GM23338 (cell line): ENCODE measurements at regions not wholly inside any gene's neighbourhood (a gene's known extent, or its start where the extent isn't known, plus 50 kb on each side); places are given as distances from the start of the nearest gene placed in this dataset.

Source experiments
- ATAC-seq: fragments of 200-7000 bp; cut with Tn5 transposase; 3 replicates; pipeline ENCODE4 v1.9.1; 2020
- DNase-seq: peaks from one replicate; pipeline ENCODE4 v3.0.0-alpha.2; 2015; ENCODE audit warnings: low spot score
- H2AFZ ChIP-seq: fragments of 200-600 bp; sonication (generic); 2 replicates; pipeline ENCODE4 v1.8.0; 2016; ENCODE audit warnings: antibody characterized with exemption, mild to moderate bottlenecking, moderate library complexity
- H3F3A ChIP-seq: fragments of 200-600 bp; sonication (generic); replicated peaks from 2 replicates; pipeline ENCODE4 v1.8.0; 2017; ENCODE audit warnings: antibody characterized with exemption, mixed run types, low read depth
- H3K27ac ChIP-seq: fragments of 200-600 bp; sonication (generic); 2 replicates; pipeline ENCODE4 v1.6.1; 2016; ENCODE audit warnings: low read depth
- H3K27me3 ChIP-seq: fragments of 200-600 bp; sonication (generic); 2 replicates; pipeline ENCODE4 v1.8.0; 2016; ENCODE audit warnings: mild to moderate bottlenecking, mixed run types, moderate library complexity; ENCODE audit not compliant: insufficient read depth
- H3K36me3 ChIP-seq: fragments of 200-600 bp; sonication (generic); 2 replicates; pipeline ENCODE4 v1.8.0; 2016; ENCODE audit warnings: mild to moderate bottlenecking; ENCODE audit not compliant: insufficient read depth
- H3K4me1 ChIP-seq: fragments of 200-600 bp; sonication (generic); 2 replicates; pipeline ENCODE4 v1.8.0; 2016; ENCODE audit warnings: mild to moderate bottlenecking, moderate library complexity; ENCODE audit not compliant: insufficient read depth
- H3K4me2 ChIP-seq: fragments of 200-600 bp; sonication (generic); 2 replicates; pipeline ENCODE4 v1.7.1; 2017; ENCODE audit warnings: mixed run types
- H3K4me3 ChIP-seq: fragments of 200-600 bp; sonication (generic); 2 replicates; pipeline ENCODE4 v1.6.1; 2016; ENCODE audit warnings: mixed run types
- H3K79me2 ChIP-seq: fragments of 200-600 bp; sonication (generic); replicated peaks from 2 replicates; pipeline ENCODE4 v1.8.0; 2017; ENCODE audit warnings: mild to moderate bottlenecking; ENCODE audit not compliant: insufficient read depth
- H3K9me2 ChIP-seq: fragments of 200-600 bp; sonication (generic); 2 replicates; pipeline ENCODE4 v1.8.0; 2017; ENCODE audit not compliant: insufficient read depth
- H4K20me1 ChIP-seq: fragments of 200-600 bp; sonication (generic); replicated peaks from 2 replicates; pipeline ENCODE4 v1.8.0; 2017; ENCODE audit warnings: mild to moderate bottlenecking; ENCODE audit not compliant: insufficient read depth
- H3K27ac Mint-ChIP-seq: 2 replicates; pipeline ENCODE4 v1.8.0; 2020; ENCODE audit warnings: inconsistent platforms, mild to moderate bottlenecking, moderate library complexity, mixed read lengths
- H3K27me3 Mint-ChIP-seq: 3 replicates; pipeline ENCODE4 v1.8.0; 2022; ENCODE audit warnings: low read depth, mild to moderate bottlenecking, moderate library complexity, mixed read lengths, inconsistent platforms; ENCODE audit not compliant: insufficient read depth, poor library complexity
- H3K36me3 Mint-ChIP-seq: 3 replicates; pipeline ENCODE4 v1.8.0; 2021; ENCODE audit warnings: low read depth, mild to moderate bottlenecking, inconsistent platforms, moderate library complexity, mixed read lengths
- H3K4me1 Mint-ChIP-seq: 3 replicates; pipeline ENCODE4 v1.8.0; 2020; ENCODE audit warnings: mild to moderate bottlenecking, inconsistent platforms, mixed read lengths
- H3K4me3 Mint-ChIP-seq: 3 replicates; pipeline ENCODE4 v1.8.0; 2021; ENCODE audit warnings: moderate library complexity, mild to moderate bottlenecking, inconsistent platforms, mixed read lengths
- H3K9me3 Mint-ChIP-seq: 3 replicates; pipeline ENCODE4 v1.8.0; 2020; ENCODE audit warnings: moderate library complexity, mild to moderate bottlenecking, inconsistent platforms, mixed read lengths
- CREB1 ChIP-seq: fragments of 250-450 bp; sonication (Bioruptor Pico); IDR thresholded peaks from 2 replicates; pipeline ENCODE4 v1.5.0; 2020; ENCODE audit warnings: low read depth, mild to moderate bottlenecking, moderate library complexity
- CTCF ChIP-seq, 2 experiments: fragments of 200-600 bp in 1 of 2; sonication (generic) in 1 of 2; conservative IDR thresholded peaks; 2 replicates each; pipeline versions ENCODE4 v1.5.1 to v1.6.1; 2016 to 2017; ENCODE audit warnings: antibody characterized with exemption in 2 of 2, low read depth in 2 of 2, mild to moderate bottlenecking in 2 of 2, moderate library complexity in 1 of 2
- JUNB ChIP-seq: IDR thresholded peaks from one replicate; pipeline ENCODE4 v1.6.1; 2016; ENCODE audit warnings: antibody characterized with exemption; ENCODE audit not compliant: unreplicated experiment
- ZNF331 ChIP-seq: fragments of 250-450 bp; sonication (Bioruptor Pico); IDR thresholded peaks from 2 replicates; pipeline ENCODE4 v1.5.0; 2020; ENCODE audit warnings: low read depth, mild to moderate bottlenecking, moderate library complexity
- ZNF462 ChIP-seq: fragments of 250-450 bp; sonication (Bioruptor Pico); IDR thresholded peaks from 2 replicates; pipeline ENCODE4 v1.5.0; 2020; ENCODE audit warnings: mild to moderate bottlenecking, moderate library complexity

- TF ChIP-seq CTCF (conservative IDR thresholded peaks at IDR 0.05; ENCODE audit: low read depth in 2 of 2): no peak
- TF ChIP-seq ZNF331 (CRISPR knock-in tag): no peak
Observed at GRCh38 chr13:110818747-110819146, 96.1 kb downstream of the ANKRD10 start (continued).

- Histone ChIP-seq H3K79me2 (no peaks in the 10 kb centered on the region), H3K27ac (no peak overlapping the region), H3K36me3 (no peaks in the 10 kb centered on the region; the same call in 1 of the 2 replicates), H3K4me2 (peak overlapping the region; percentile 61), H3K27me3 (no peaks in the 10 kb centered on the region), H3F3A (no peaks in the 10 kb centered on the region), H3K9me2 (no peaks in the 10 kb centered on the region), H4K20me1 (no peaks in the 10 kb centered on the region), H3K4me3 (no peak overlapping the region; the same call in 1 of the 2 replicates), H2AFZ (peak overlapping the region; percentile 98), H3K4me1 (no peaks in the 10 kb centered on the region; the same call in 1 of the 2 replicates)
- Mint-ChIP-seq H3K27ac (no peak overlapping the region), H3K27me3 (peaks cover 7% of the 10 kb centered on the region), H3K36me3 (no peaks in the 10 kb centered on the region; the same call in 2 of the 3 replicates), H3K4me3 (peak overlapping the region; percentile 8; the same call in 1 of the 3 replicates), H3K4me1 (peaks cover 22% of the 10 kb centered on the region), H3K9me3 (no peaks in the 10 kb centered on the region; the same call in 2 of the 3 replicates)
- ATAC-seq (peak; percentile 94), DNase-seq (peak; percentile 86)
- TF ChIP-seq CREB1 (CRISPR knock-in tag) (0 out of 2 replicates have a peak, but pooled peaks have one; percentile 27), JUNB (no peak), CTCF (conservative IDR thresholded peaks at IDR 0.05; ENCODE audit: low read depth in 2 of 2) (peak; percentile 98), ZNF462 (0 out of 2 replicates have a peak, but pooled peaks have one; percentile 15)
Observed at GRCh38 chr13:110819203-110820014, 95.5 kb downstream of the ANKRD10 start.
